Fibroblast of pulmonary artery (primary cell): ENCODE measurements at regions not wholly inside any gene's neighbourhood (a gene's known extent, or its start where the extent isn't known, plus 50 kb on each side); places are given as distances from the start of the nearest gene placed in this dataset.

Experiments
- DNase-seq: peaks from one replicate; pipeline ENCODE4 v3.0.0-alpha.2; 2010; ENCODE audit warnings: low read depth
- H3K4me3 ChIP-seq: replicated peaks from 2 replicates; pipeline ENCODE4 v1.5.1; 2011; ENCODE audit warnings: low read depth, mild to moderate bottlenecking, control low read depth, low read length, moderate library complexity
- CTCF ChIP-seq: IDR thresholded peaks from 2 replicates; pipeline ENCODE4 v1.5.1; 2011; ENCODE audit warnings: mild to moderate bottlenecking, control low read depth, low read length, inconsistent platforms; ENCODE audit errors: missing control alignments

- TF ChIP-seq CTCF, result no peak
- no peak for DNase-seq
Measured at GRCh38 chr18:73292156-73292555, 424.4 kb upstream of the NETO1 start.

GRCh38 chr18:73288813-73289212 lies 421.0 kb upstream of the NETO1 start:
- no peak for DNase-seq
- no peak overlapping the region for H3K4me3 ChIP-seq
- TF ChIP-seq CTCF, result no peak

More at GRCh38 chr18:73292156-73292555, 424.4 kb upstream of the NETO1 start:
- no peak overlapping the region for H3K4me3 ChIP-seq

GRCh38 chr18:73286584-73286983 lies 418.8 kb upstream of the NETO1 start:
- DNase-seq, result no peak

GRCh38 chr18:73283788-73284187 lies 416.0 kb upstream of the NETO1 start:
- H3K4me3 ChIP-seq, result no peak overlapping the region
- no peak for TF ChIP-seq CTCF
- DNase-seq, result peak; percentile 0

More at GRCh38 chr18:73286584-73286983, 418.8 kb upstream of the NETO1 start:
- TF ChIP-seq CTCF, result no peak
- H3K4me3 ChIP-seq, result no peak overlapping the region

- no peak for DNase-seq
- H3K4me3 ChIP-seq, result no peak overlapping the region
- no peak for TF ChIP-seq CTCF
Measured at GRCh38 chr18:73283032-73283431, 415.2 kb upstream of the NETO1 start.

- no peak for DNase-seq
- H3K4me3 ChIP-seq, result no peak overlapping the region
Measured at GRCh38 chr18:73279498-73279897, 411.7 kb upstream of the NETO1 start.

More at GRCh38 chr18:73279498-73279897, 411.7 kb upstream of the NETO1 start:
- TF ChIP-seq CTCF, result no peak
